CD4-positive, alpha-beta T cell treated with Interleukin-17A for 4 hours (primary cell): ENCODE measurements at regions not wholly inside any gene's neighbourhood (a gene's known extent, or its start where the extent isn't known, plus 50 kb on each side); places are given as distances from the start of the nearest gene placed in this dataset.
"Not testable (repeated sequence)": the region's sequence is repeated elsewhere in the genome, so short reads cannot be mapped to it uniquely, and the experiment has no call there.

Experiments used
- DNase-seq: peaks from one replicate; pipeline ENCODE4 v3.0.0-alpha.2; 2020; ENCODE audit warnings: mixed read lengths

DNA sequence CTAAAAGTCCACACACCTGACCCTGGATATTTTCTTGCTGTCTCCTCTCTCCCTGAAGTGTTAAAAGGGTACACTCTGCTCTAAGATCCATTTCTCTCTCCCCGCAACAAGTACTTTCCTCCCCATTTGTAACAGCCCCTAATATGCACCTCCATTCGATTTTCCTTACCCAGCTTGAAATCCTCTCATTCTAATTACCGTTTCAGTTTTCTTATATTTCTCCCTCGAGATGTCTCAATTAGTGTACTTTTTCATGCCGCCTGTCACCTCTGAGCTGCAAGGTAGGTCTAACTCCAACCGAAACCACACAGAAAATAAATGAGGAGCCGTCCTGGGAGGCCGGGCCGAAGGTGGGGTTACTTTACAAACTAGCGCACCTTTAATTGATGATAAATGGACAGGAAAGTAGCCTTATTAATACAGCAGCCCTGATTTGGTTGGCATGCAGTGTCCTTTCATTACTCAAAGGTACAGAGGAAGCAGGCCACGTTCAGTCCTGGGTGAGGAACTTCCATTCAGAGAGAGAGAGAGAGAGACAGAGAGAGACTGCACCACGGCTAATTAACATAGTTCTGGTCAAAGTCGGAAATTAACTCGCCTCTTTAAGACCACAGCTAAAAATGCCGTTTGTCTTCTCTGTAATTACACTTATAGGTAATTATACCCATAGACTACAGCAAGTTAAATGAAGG is 319.9 kb downstream of the ARRDC4 start:
- DNase-seq: no peak

- DNase-seq: no peak
Measured at GRCh38 chr15:98281130-98281529, 320.6 kb downstream of the ARRDC4 start.

GRCh38 chr15:98282656-98283332 is 322.3 kb downstream of the ARRDC4 start:
- DNase-seq: no peak

DNA sequence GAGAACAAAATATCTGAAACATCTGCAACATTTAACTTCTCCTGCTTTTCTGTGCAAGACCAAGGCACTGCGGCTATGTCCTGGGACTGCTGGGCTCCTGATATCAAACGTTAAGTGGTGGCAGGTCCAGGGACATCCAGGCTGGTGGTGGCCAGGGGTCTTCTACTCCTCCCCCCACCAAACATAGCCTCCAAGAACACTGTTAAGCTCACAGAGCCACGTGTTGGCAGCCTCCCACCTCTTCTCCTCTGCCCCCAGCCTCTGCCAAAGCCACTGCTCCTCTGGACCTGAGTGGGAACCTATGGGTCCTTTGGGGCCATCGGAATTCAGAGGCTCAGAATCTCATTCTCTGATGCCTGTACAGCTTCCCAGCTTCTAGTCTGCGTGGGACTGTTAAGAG is 325.7 kb downstream of the ARRDC4 start:
- DNase-seq: no peak

GRCh38 chr15:98286831-98287230 is 326.3 kb downstream of the ARRDC4 start:
- no peak for DNase-seq

DNA sequence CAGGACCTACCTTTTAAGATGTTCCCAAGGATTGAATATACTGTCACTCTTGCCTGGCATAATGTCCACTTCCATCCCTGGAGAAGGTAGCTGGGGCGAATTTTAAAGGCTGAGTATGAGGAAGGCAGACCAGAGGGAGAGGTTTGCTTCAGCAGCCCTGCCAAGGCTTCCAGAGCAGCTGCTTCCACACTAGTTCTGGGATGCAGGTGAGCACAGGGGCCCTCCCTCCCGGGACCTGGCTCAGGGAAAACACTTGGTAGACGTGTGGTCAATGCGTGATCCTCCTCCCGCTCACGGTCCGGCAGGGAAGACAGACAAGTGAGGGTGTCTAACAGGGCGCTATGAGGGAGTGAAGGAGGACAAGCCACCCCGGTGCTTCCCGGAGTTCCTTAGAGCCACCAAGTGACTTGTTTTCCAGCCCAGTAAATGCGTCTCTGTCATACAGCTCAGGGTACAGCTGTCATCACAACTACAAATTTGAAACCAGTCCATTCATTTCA is 327.6 kb downstream of the ARRDC4 start:
- DNase-seq: no peak

DNA sequence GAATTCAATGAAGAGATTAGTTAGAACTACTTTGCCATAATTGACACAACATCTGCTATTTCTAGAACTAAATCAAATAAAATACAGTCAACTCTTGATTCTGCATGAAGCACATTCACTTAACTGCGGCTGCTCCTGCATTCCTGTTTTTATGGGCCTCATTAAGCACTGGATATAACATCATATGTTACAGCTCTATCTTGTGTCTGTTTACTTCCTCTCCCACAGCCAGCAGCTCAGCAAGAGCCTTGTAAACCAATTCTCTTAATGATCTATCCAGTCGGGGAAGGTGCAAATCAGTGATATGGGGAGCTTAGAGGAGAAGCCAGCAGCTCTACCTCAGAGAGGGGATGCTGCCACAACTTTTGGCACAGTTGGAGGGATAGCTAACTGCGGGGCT is 329.2 kb downstream of the ARRDC4 start:
- no peak for DNase-seq

DNA sequence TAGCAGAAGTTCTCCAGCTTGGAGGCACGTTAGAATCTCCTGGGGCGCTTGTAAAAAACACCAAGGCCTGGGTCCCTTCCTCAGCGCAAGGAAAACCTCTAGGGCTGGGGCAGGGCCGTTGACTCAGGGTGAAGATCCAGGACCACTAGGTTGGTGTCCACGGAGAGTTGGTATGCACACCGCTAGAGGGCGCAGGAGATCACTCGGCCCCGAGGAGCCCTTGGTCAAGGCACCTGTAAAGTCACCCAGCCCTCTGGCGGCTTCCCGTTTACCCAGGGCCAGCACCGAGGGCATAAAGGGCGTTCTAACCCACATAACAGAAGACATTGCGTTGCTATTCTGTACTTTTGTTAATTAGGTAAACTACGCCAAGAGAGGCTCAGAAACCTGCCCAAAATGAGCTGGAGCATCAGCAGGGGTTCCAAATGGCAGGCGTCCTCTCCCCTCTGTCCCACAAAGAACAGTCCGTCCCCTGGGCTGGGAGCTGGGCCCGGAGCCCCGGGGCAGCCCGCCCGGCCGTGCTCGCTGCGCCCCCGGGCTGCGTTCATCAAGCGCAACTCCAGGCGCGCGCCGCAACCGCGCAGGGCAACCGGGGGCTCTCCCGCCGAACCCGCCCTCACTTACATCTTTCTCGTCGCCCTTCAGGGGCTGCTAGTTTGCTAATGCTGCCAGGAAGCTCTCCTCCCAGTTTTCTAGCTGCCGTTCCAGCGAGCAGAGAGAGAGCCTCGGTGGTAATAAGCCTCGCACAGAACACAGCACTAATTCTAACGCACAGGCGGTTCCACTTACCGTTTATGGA is 332.1 kb downstream of the ARRDC4 start:
- DNase-seq: peak; percentile 13

DNA sequence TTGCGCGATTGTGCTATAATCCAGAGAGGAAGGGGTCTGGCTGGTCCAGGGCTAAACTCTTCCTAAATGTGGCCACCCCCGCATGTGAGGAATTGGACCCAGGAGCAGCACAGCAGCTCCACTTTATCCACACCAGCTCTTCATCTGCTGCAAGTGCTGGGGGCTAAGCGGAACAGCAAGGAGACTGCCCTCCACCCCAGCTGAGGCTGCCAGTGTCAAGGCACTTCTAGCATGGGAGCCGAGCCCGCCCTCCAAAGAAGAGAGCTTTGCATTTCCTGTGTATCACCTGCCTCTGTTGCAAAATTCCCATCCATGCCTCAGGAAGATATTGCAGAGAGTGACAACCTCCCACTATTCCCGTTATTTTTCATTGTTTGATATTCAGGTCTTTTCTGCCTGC is 333.6 kb downstream of the ARRDC4 start:
- DNase-seq: no peak

DNA sequence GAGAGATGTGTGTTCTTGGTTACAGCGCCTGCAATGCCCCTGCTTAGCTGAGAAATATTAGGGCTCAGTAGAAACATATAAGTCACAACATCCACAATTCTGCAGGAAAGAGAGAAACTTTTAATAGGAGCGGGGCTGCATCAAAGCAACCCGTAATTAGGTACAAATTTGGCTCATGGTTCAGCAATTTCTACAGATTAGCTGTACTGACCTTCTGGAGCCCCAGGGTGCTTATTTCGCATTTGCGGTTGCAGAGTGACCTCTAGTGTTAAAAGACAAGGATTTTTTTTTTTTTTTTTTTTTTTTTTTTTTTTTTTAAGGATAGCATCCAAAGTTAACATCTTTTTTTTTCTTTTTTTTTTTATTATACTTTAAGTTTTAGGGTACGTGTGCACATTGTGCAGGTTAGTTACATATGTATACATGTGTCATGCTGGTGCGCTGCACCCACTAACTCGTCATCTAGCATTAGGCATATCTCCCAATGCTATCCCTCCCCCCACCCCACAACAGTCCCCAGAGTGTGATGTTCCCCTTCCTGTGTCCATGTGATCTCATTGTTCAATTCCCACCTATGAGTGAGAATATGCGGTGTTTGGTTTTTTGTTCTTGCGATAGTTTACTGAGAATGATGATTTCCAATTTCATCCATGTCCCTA is 334.7 kb downstream of the ARRDC4 start:
- DNase-seq: not testable (repeated sequence)

- DNase-seq: no peak
Measured at GRCh38 chr15:98296653-98297052, 336.1 kb downstream of the ARRDC4 start.

GRCh38 chr15:98304371-98304770 is 343.9 kb downstream of the ARRDC4 start:
- no peak for DNase-seq

DNA sequence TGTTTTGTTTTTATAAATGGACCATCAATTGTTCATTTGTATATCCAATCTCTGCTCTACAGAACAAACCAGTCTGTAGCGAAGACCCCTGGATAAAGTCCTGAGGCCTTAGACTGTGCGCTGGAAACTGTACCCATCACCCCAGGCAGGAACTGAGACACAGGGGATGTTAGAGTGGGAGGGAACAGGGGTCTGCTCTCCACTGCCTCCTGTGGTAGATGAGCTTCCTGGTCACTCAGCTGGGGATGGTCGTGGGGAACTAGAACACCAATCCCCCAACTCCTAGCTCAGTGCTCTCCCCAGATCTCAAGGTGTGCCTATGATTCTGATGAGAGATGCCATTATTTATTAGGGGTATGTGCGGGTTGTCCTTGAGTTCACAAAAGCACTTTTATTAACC is 340.2 kb upstream of the IGF1R start:
- DNase-seq: no peak

DNA sequence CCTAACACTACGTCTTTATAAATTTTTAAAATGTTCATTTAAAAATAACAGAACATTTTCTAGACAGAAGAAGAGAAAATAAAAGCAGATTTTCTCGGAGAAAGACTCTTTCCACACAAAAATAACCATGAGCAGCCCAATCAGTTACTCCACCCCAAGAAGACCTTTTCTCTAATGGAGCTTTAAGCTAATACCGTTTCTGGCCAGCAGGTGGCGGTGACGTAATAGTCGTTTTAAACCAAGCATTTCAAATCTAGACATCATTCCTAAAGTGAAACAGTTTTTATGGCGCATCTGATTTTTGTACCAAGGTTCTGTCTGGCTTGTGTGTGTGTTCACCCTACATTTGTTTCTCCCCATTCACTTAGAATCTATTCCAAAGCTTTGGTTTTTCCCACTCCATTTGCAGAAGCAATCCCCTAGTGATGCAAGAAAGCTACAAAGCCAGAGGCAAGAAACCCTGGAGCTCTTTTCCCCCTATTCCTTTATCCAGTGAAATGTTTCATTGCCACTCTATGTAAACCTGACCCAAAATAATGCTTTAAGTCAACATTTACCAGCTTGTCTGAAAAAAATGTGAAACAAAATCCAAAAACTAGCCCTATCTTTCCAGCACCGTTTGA is 336.7 kb upstream of the IGF1R start:
- DNase-seq: peak; percentile 70

DNA sequence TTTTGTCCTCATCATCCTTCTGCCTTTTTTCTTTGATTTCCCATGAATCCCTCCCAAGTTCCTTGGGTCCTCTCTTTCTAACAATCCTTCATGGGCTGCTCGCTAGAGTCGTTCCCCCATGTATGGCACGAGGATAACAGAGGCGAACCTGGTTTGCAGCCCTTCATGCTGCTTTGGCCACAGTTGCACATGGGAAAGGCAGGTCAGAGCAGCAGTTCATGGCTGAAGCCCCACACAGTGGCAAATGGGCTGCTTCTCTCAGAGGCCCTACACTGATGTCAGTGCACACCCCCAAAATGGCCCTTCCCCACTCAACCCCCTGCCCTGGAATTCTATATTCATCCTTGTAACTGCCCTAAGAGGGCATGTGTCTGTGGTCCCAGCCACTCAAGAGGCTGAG is 335.4 kb upstream of the IGF1R start:
- no peak for DNase-seq

- no peak for DNase-seq
Measured at GRCh38 chr15:98315971-98316370, 332.4 kb upstream of the IGF1R start.

- DNase-seq: no peak
Measured at GRCh38 chr15:98321896-98322295, 326.4 kb upstream of the IGF1R start.

DNA sequence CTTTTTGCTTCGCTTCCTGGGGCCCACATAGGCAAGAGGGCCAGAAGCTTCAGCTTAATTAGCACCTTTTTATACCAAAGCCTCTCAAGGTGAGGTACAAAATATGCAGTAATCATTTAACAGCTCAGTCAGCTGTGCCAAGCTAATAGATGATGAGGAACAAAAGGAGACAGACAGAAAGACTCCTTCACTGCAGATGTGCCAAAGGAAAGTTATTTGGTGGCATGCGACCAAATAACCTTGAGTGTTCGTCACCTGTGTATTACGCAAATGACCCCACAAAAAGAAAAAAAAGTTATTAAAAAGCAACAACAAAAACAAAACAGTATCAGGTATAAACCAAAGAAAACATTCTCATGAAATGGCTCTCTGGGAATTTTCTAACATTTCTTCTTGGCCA is 325.8 kb upstream of the IGF1R start:
- DNase-seq: no peak

- no peak for DNase-seq
Measured at GRCh38 chr15:98324341-98324970, 323.9 kb upstream of the IGF1R start.

DNA sequence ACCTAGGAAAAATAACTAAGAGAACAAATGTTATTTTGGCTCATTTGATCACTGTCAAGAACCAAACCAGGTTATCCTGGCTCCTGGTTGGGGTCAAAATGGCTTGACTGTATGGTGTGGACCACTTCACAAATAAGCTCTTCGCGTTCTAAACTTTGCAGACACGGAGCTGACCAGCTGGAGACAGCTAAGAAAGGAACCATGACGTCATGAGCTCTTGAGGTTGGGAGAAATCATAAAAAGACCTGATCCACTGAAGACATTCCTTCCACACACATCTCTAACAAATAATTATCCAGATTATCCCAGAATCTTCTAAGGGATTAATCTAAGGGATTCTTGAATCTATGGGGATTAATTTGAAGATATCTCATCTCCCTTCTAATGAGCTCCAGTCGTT is 321.5 kb upstream of the IGF1R start:
- DNase-seq: no peak

GRCh38 chr15:98330258-98330657 is 318.1 kb upstream of the IGF1R start:
- no peak for DNase-seq
